GM19372 (cell line): ENCODE measurements at regions not wholly inside any gene's neighbourhood (a gene's known extent, or its start where the extent isn't known, plus 50 kb on each side); places are given as distances from the start of the nearest gene placed in this dataset.

Experiments used
- ATAC-seq: cut with Tn5 transposase; IDR thresholded peaks from one replicate; pipeline ENCODE4 v1.9.1; 2021; ENCODE audit warnings: mild to moderate bottlenecking, low read depth, moderate library complexity; ENCODE audit not compliant: unreplicated experiment

DNA sequence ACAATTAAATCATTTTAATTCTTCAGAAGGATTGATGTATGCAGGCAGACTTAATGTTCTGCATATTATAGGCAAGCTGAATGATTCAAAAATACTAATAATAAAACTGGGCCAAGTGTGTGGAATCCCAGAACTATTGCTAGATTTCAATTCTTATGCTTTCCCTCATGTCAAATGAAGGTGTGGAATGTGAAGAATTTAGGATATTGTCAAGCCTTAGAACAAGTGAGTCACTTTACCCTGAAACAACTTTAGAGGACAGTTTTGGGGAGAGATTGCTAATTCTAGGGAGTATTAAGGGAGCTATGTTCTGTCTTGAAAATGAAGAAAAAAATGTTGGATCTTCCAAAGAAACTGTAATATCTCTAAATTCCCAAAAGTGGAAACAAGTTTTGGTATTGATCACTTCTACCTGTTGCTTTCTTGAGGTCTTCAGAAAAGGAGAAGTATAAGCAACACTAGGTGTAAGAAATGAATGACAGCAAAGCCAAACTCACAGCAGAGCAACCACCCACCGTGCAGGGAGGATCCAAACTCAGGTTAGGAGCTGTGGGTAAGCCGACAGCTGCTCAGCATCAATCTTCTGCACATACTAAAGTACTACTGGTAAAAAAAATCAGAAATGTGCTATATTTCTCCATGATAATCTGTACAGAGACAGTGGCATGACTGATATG, 818.1 kb downstream of the SLC4A3 start:
- no peak for ATAC-seq

DNA sequence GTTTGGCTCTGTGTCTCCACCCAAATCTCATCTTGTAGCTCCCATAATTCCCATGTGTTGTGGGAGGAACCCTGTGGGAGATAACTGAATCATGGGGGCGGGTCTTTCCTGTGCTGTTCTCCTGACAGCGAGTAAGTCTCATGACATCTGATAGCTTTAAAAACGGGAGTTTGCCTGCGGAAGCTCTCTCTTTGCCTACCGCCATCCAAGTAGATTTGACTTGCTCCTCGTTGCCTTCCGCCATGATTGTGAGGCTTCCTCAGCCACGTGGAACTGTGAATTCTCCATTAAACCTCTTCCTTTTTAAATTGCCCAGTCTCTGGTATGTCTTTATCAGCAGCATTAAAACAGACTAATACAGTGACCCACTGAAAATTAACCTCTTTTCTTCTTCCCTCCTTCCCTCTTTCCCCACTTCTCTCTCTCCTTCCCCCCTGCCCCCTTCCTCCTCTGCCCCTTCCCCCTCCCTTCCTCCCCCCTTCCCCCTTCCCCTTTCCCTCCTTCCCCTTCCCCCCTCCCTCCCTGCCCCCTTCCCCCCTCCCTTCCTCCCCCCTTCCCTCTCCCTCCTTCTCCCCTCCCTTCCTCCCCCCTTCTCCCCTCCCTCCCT, 818.8 kb downstream of the SLC4A3 start:
- no peak for ATAC-seq

DNA sequence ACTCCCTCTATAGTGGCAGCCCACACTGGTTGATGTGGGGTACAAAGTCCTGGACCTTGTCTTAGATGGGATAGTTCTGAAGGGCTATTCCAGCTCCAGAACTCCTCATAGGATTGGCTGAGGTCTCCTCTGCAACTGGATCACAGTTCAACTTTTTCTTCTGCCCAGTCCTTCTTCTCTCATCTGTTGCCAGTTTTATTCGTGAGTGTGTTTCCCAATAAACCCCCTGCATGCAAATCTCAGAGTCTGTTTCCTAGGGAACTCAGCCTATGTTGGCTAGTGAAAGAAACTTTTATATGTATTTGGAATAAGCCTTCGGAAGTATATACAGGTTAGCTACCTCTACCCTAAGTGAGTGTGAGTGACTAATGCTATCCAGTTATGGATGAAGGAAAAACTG, 823.4 kb downstream of the SLC4A3 start:
- no peak for ATAC-seq

DNA sequence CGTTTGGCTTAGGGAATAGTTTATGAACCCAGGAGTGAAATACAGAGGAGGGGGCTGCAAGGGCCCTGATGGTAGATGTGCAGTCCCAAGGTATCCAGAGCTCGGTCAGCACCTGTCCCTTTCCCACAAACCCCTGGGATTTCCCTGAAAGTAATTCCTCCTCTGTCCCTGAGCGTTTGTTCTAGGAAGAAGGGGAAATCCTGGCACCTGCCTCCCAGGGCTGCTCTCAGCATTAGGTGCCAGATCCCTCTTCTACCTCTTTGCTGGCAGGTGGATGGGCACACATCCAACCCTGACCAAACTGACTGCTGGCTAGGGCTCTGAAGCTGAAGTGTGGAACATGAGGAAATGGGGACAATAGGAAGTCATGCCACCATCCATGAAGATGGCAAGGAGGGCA, 824.0 kb downstream of the SLC4A3 start:
- ATAC-seq: no peak

DNA sequence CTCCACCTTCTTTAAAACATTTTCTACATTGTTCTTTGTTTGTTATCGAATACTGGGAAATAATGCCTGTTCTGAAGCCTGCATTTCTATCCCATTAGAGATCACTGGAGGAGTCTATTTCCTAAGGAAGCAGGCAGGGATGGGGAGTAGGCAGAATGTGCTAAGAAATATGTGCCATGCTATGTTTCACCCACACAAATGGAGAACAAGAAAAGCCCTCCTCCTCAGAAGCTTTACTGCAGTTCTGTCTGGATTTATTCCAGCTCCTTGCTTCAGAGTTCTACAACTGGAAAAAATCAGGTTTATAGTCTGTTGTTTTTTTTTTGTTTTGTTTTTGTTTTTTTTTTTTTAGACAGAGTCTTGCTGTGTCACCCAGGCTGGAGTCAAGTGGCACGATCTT, 825.1 kb downstream of the SLC4A3 start:
- no peak for ATAC-seq

DNA sequence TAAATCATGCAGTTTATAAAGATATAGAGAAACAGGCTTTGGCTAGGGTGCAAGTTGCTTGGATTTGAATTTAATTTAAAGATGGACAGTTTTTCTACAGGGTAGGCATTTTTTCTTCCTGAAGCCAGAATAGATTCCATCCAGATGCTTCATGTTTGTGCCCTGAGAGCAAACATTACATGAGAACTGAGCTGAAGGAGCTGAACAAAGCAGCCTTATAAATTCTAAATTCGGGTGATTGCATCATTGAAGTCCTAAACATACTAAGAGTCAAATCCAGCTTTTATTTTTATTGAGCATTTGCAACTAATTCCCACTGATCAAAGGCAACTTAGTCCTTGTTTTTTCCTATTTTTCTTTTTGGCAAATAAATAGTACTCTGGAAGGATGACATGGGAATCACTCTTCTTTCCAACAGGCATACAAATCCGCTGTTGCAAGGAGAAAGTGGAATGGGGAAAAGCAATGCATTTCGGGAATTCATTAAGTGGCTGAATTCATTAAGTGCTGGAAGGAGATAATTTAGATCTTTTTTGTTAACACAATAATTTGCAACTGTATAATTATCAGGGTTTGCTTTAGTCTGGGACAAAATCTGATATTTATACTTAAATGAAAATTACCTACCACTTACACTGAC, 828.0 kb downstream of the SLC4A3 start:
- ATAC-seq: no peak

DNA sequence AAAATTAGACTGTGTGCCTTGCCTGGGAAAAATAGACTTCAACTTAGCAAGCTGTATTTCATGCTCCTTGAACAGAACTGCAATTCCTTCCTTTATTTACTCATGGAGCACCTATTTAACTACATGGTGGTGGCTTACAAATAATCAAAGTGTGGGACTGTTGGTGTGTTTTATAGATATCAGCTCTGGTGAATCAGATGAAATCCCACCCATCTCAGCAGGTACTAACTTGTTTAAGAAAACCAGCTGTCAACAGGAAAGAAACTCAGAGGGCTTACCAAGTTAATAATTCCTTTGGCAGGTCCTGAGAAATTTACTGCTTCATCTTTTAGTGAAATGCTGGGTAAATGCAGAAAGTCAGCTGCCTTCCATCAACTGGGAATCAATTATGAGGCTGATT, 830.6 kb downstream of the SLC4A3 start:
- ATAC-seq: no peak

DNA sequence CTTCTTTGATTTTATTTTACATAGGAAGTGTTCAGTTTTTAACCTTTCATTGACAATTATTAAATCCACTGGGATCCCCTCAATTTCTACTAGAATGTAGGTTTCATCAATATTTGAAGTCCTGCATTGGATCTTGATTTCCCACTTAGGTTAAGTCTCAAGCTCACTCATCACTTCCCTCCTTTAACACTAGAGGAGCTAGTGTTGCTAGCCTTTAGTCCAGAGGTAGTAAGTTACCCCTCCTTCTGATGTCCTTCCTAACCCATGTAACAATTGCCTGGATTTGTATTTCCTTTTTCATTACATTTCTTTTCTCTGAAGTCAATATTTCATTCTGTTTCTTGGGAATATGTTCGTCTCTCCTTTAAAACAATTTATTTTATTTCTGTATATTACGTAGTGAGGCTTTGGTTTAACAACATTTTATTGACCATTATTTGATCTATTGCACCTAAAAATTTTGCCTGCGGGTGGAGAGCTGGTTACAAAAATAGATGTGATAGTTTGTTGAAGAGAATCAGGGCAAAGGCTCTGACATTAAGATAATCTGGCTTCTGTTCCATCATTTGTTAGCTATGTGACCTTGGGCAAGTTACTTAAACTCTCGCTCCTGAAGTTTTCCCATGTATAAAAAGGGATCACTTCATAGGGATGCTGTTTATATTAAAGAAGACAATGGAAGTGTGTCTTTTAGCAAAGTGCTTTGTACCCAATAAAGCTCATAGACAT, 833.0 kb downstream of the SLC4A3 start:
- no peak for ATAC-seq

DNA sequence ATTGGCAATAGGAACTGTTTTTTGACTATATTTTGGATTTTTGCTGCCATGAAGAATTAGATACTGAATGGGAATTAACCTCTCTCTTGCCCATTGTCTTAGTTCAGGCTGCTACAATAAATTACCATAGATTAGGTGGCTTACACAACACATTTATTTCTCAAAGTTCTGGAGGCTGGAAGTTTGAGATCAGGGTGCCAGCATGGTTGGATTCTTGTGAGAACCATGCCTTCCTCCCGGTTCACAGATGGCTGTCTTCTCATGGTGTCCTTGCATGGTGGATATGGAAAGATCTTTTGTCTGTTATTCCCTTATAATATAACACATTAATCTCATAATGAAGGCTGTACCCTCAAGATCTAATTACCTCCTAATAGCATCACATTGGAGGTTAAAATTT, 836.4 kb downstream of the SLC4A3 start:
- ATAC-seq: no peak

DNA sequence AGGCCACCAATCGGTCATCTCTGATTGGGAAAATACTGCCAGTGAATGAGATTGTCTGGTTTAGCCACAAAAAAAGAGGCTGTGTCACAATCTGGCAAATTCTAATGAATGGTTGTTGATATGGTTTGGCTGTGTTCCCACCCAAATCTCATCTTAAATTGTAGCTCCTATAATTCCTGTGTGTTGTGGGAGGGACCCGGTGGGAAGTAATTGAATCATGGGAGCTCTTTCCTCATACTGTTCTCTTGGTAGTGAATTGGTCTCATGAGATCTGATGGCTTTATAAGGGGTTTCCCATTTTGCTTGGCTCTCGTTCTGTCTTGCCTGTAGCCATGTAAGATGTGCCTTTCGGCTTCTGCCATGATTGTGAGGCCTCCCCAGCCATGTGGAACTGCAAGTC, 838.3 kb downstream of the SLC4A3 start:
- no peak for ATAC-seq

DNA sequence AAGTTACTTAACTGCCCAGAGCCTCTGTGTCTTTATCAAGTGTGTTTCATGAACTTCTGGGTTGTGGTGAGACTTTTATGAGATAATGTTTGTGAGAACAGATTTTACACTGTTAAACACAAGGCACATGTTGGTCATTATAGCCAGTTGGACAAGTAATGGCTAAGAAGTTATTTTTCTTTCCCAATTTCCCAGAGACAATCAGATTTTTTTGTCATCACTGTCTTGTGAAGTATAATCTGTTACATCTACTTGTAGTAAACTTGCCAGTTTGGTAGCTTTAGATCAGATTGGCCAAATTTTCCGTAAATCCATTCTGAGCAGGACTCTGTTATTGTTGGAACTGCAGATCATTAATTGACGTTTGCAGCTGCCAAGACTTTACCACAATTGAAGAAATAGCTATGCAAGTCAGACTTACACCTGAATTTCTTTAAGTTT, 838.8 kb downstream of the SLC4A3 start:
- no peak for ATAC-seq

DNA sequence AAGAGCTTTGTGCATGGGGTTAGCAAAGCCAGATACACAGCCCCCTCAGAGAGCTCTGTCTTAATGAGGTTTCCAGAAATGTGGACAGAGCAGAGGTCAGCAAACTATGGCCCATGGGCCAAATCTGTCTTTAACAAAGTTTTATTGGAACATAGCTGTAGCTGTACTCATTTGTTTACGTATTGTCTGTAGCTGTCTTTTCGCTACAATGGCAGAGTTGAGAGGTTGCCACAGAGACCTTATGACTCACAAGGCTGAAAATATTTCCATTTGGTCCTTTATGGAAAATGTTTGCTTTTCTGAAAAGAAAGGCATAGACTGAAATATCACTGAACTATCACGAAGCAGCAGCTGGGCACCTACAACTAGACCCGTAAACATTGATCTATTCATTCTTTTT, 841.8 kb downstream of the SLC4A3 start:
- ATAC-seq: no peak

DNA sequence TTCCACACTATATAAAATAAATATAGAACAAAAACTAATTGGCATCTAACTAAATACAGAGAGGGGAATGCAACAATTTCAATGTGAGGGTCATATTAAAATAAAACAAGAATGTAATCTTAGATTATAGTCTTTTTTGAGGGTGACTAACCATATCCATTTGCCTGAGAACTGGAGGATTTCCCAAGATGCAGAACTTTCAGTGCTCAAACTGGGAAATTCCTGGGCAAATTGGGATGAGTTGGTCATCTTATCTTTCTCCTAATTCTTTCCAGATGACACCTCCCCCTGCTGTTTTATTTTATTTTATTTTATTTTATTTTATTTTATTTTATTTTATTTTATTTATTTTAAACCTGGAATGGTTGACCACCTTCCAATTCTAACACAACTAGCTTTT, 846.2 kb downstream of the SLC4A3 start:
- ATAC-seq: no peak

DNA sequence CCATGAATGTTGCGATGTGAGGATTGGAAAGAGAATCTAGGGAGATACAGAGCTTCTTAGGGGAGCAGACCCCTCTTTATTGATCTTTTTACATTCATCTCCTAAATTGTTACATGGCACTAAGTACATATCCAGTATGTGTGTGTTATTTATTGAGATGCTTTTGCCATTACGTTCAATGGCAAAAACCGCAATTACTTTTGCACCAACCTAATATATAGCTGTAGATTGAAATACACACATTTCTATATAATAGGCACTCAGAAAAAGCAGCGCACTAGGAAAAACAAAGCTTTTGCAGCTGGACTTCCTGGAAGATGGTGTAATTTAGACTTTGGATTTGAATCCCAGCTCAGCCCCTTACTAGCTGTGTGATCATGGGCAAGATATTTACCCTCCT, 849.4 kb downstream of the SLC4A3 start:
- no peak for ATAC-seq

DNA sequence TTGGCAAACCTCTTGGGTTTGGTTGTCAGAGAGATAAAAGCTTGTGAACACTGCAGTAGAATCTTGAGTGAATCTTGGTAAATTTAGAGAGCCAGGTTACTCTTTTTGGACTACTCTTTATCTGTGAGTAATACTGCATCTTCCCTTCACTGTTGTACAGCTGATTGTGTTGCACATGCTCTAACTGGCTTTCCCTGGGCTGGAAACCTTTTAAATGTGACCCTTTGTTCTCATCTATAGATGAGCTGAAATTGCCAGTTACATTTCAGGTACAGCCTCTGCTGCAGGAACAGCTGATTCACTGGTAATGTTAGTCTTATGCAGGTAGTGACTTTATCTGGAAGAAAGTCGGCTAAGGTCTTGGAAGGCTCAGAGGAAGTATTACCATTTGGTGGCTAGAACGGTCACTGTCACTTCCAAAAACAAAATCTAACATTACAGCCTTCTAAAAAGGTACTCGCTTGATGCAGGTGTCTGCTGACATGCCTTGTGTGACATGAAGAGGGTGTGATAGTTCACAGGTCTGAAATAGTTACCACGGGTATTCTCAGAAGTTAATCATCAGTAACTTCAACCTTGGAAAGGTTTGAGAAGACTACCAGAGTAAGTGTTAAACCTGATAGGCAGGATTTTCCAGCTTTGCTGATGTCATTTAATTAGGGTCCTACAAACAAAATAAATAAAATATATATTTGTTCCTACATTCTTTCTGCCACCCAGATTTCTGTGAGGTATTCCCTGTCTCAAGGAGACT, 851.1 kb downstream of the SLC4A3 start:
- ATAC-seq: no peak

DNA sequence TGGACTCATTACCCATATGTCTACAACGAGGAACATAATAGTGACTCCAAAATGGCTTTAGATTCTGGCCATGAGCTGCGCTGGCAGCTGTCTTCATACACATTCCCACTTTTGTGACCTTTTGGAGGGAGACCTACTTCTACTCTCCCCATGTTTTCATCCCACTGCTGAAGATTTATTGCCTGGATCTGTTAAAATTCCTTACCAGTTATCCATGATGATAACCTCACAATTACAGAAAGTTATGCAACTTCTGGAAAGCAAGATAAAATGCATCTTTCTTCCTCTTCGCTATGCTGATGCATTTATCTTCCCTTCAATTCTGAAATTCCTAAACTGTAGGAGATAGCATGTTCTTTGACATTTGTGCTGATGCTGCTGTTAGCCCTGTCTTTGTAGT, 855.3 kb downstream of the SLC4A3 start:
- ATAC-seq: no peak

DNA sequence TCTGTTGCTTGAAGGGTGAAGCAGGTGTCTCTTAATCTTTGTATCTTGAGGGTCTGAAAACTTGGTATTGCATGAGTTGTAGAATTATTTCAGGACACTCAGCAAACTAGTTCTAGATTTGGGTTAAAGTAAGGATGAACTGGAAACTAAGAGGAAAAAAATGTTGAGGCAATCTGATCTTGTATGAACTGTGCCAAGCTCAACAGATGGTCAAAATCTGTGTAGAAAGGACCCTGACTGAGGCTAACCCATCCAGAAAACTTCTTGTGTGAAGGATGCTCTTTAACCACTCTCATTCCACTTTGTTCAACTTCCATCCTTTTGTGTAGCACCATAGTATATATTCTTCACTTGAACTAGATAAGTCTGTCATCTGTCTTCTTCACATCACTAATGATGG, 861.7 kb downstream of the SLC4A3 start:
- no peak for ATAC-seq

DNA sequence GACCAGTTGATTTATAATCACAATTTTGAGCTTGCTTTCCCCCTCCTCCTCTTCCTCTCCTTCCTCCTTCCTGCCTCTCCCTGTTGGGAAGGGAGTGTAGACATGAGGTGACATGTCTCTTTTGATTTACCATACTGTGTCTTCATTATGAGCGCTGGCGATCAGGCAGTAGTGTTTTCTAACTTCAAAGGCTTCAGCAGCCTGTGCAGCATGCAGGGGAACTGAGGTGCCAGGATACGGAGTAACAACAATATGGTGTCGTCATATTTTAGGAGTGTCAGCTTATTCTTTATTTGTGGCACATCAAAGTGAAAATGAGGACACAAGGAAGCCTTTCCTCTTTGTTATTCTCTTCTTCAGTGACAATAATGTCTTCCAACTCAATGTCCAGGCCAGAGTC, 864.2 kb downstream of the SLC4A3 start:
- no peak for ATAC-seq

DNA sequence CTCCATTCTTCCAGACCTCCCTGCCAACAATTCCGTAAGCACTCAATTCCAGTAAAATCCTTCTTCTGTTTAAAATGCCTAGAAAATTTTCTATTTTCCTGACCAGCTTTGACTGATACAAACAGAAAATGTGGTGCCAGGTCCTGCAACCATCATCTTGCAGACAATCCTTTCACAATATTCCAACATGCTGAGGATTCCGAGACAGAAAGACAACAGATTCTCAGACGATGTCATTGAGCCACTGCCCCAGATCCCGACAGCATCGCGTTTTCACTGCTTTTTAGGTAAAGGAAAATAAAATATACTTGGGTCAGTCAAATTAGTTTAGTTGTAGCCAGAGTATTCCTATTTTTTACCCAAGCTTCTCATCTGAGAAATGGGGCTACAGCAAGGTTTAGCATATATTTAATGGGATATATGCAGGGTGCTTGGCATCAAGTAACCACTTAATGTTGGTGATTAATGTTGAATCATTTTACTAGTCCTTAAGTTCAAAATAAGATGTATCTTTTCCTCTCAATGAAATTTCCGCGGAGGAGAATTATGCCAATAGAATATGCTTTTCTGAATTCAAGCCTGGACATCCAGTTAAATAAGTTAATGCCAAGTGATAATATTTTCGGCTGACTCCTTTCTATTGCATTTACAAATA, 866.6 kb downstream of the SLC4A3 start:
- ATAC-seq: no peak

DNA sequence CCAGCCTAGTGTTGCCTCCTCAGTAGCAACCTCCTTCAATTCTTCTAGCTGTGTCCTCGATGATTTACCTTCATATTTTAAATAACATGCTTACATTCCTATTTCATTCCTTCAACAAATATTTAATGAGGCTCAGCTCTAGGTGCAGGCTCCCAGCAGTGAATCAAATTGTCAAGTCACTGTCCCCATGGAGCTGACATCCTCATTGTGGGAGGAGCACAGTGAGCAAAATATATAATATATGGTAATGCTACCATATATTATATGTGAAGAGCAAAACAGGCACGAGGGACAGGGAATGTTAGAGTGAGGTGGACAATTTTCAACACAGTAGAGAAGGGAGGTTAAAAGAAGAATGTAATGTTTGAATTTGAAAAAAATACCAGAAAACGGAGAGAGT, 869.1 kb downstream of the SLC4A3 start:
- no peak for ATAC-seq
